ENCODE measurements at regions not wholly inside any gene's neighbourhood (a gene's known extent, or its start where the extent isn't known, plus 50 kb on each side); places are given as distances from the start of the nearest gene placed in this dataset.

GRCh38 chr11:34747251-34747650 lies 126.4 kb downstream of the EHF start:
- peaks cover 18 to 20% of the 10 kb centered on the region in 2 donors for H3K27me3 Mint-ChIP-seq (ENCODE audit: low read depth in 2 of 2)
- no peak overlapping the region for H3K4me3 Mint-ChIP-seq
- ATAC-seq = no peak
- Histone ChIP-seq H3K4me3 (ENCODE audit: low read length) (no peak overlapping the region), H3K36me3 (ENCODE audit: control insufficient read depth, insufficient read depth, low read length) (no peaks in the 10 kb centered on the region), H3K9me3 (ENCODE audit: control insufficient read depth, insufficient read depth, low read length) (no peaks in the 10 kb centered on the region), H3K4me1 (ENCODE audit: control insufficient read depth, insufficient read depth, low read length) (no peaks in the 10 kb centered on the region), H3K27me3 (ENCODE audit: control insufficient read depth, insufficient read depth, low read length) (peaks cover 2% of the 10 kb centered on the region), H3K27ac (ENCODE audit: low read length) (no peak overlapping the region)
- H3K4me1 Mint-ChIP-seq = no peaks in the 10 kb centered on the region
- H3K27ac Mint-ChIP-seq = no peak overlapping the region
- WGBS (ENCODE audit: insufficient coverage) = 53% methylated on average over 3 of the region's 3 CpGs
- no peaks in the 10 kb centered on the region for H3K9me3 Mint-ChIP-seq
- no peak for DNase-seq
- intact Hi-C loops (cut with micrococcal nuclease) = no loop called here
- no peak for TF ChIP-seq CTCF (IDR thresholded peaks at IDR 0.05)
- no peaks in the 10 kb centered on the region for H3K36me3 Mint-ChIP-seq

- no peaks in the 10 kb centered on the region for H3K4me1 ChIP-seq (ENCODE audit: control insufficient read depth, insufficient read depth, low read length)
- no peak overlapping the region for H3K27ac ChIP-seq (ENCODE audit: low read length)
- Mint-ChIP-seq H3K4me3 (no peak overlapping the region), H3K27ac (no peak overlapping the region), H3K9me3 (peaks cover 0 to 2% of the 10 kb centered on the region in 2 donors), H3K27me3 (ENCODE audit: low read depth in 2 of 2) (peaks cover 17 to 28% of the 10 kb centered on the region in 2 donors), H3K36me3 (no peaks in the 10 kb centered on the region), H3K4me1 (no peaks in the 10 kb centered on the region)
- H3K27me3 ChIP-seq (ENCODE audit: control insufficient read depth, insufficient read depth, low read length) = peaks cover 2% of the 10 kb centered on the region
- no peak overlapping the region for H3K4me3 ChIP-seq (ENCODE audit: low read length)
- no peaks in the 10 kb centered on the region for H3K36me3 ChIP-seq (ENCODE audit: control insufficient read depth, insufficient read depth, low read length)
- no peak for ATAC-seq
- H3K9me3 ChIP-seq (ENCODE audit: control insufficient read depth, insufficient read depth, low read length) = no peaks in the 10 kb centered on the region
- DNase-seq = no peak
- TF ChIP-seq CTCF (IDR thresholded peaks at IDR 0.05) = no peak
- WGBS (ENCODE audit: insufficient coverage) = 87% methylated on average over 3 of the region's 3 CpGs
- intact Hi-C loops (cut with micrococcal nuclease) = no loop called here
Measured at GRCh38 chr11:34745195-34745594, 124.3 kb downstream of the EHF start.

DNA sequence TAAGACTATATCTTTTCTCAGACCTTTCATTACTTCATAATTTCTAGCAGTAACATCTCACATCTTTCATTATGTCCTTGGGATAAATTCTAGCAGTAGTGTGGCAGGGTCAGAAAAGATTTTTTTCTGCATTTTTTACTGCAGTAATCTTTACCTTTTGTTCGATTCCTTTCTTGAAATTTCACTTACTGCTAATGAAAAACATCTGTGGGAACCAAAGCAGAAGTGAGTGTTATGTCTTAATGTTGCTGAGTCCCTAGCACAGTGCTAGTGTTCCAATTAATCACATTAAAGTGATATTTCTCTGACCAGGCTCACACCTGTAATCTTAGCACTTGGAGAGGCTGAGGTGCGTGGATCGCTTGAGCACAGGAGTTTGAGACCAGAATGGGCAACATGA lies 123.6 kb downstream of the EHF start:
- H3K36me3 Mint-ChIP-seq = no peaks in the 10 kb centered on the region
- intact Hi-C loops (cut with micrococcal nuclease) = no loop called here
- H3K4me3 Mint-ChIP-seq = no peak overlapping the region
- H3K4me1 ChIP-seq (ENCODE audit: control insufficient read depth, insufficient read depth, low read length) = no peaks in the 10 kb centered on the region
- H3K27ac Mint-ChIP-seq = no peak overlapping the region
- DNase-seq (no peak), ATAC-seq (no peak)
- H3K27me3 Mint-ChIP-seq (ENCODE audit: low read depth in 2 of 2) = peaks cover 20 to 35% of the 10 kb centered on the region in 2 donors
- WGBS (ENCODE audit: insufficient coverage) = 90% methylated on average over 3 of the region's 3 CpGs
- no peaks in the 10 kb centered on the region for H3K4me1 Mint-ChIP-seq
- no peak overlapping the region for H3K27ac ChIP-seq (ENCODE audit: low read length)
- H3K9me3 ChIP-seq (ENCODE audit: control insufficient read depth, insufficient read depth, low read length) = no peaks in the 10 kb centered on the region
- H3K27me3 ChIP-seq (ENCODE audit: control insufficient read depth, insufficient read depth, low read length) = peaks cover 2% of the 10 kb centered on the region
- peaks cover 0 to 2% of the 10 kb centered on the region in 2 donors for H3K9me3 Mint-ChIP-seq
- H3K4me3 ChIP-seq (ENCODE audit: low read length) = no peak overlapping the region
- H3K36me3 ChIP-seq (ENCODE audit: control insufficient read depth, insufficient read depth, low read length) = no peaks in the 10 kb centered on the region
- no peak for TF ChIP-seq CTCF (IDR thresholded peaks at IDR 0.05)

DNA sequence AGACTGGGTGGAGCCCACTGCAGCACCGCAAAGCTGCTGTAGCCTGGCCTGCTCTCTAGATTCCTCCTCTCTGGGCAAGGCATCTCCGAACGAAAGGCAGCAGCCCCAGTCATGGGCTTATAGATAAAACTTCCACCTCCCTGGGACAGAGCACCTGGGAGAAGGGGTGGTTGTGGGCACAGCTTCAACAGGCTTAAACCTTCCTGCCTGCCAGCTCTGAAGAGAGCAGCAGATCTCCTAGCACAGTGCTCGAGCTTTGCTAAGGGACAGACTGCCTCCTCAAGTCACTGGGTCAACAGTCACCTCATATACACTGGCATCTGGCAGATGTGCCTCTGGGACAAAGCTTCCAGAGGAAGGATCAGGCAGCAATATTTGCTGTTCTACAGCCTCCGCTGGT lies 117.3 kb downstream of the EHF start:
- ATAC-seq = no peak
- no peaks in the 10 kb centered on the region for H3K4me1 Mint-ChIP-seq
- H3K27ac ChIP-seq (ENCODE audit: low read length) = no peak overlapping the region
- WGBS (ENCODE audit: insufficient coverage) = 90% methylated on average over 5 of the region's 5 CpGs
- no peaks in the 10 kb centered on the region for H3K36me3 Mint-ChIP-seq
- no peaks in the 10 kb centered on the region for H3K9me3 ChIP-seq (ENCODE audit: control insufficient read depth, insufficient read depth, low read length)
- H3K27me3 ChIP-seq (ENCODE audit: control insufficient read depth, insufficient read depth, low read length) = no peaks in the 10 kb centered on the region
- intact Hi-C loops (cut with micrococcal nuclease) = no loop called here
- H3K9me3 Mint-ChIP-seq = peaks cover 0 to 2% of the 10 kb centered on the region in 2 donors
- H3K27ac Mint-ChIP-seq = no peak overlapping the region
- TF ChIP-seq CTCF (IDR thresholded peaks at IDR 0.05) = no peak
- no peaks in the 10 kb centered on the region for H3K36me3 ChIP-seq (ENCODE audit: control insufficient read depth, insufficient read depth, low read length)
- peaks cover 28 to 56% of the 10 kb centered on the region in 2 donors for H3K27me3 Mint-ChIP-seq (ENCODE audit: low read depth in 2 of 2)
- H3K4me3 Mint-ChIP-seq = no peak overlapping the region
- H3K4me1 ChIP-seq (ENCODE audit: control insufficient read depth, insufficient read depth, low read length) = no peaks in the 10 kb centered on the region
- DNase-seq = no peak
- no peak overlapping the region for H3K4me3 ChIP-seq (ENCODE audit: low read length)

Data from natural killer cell (primary cell).